HPDE6-E6E7 (cell line): ENCODE measurements at regions not wholly inside any gene's neighbourhood (a gene's known extent, or its start where the extent isn't known, plus 50 kb on each side); places are given as distances from the start of the nearest gene placed in this dataset.
"Not testable (repeated sequence)": the region's sequence is repeated elsewhere in the genome, so short reads cannot be mapped to it uniquely, and the experiment has no call there.

Source experiments
- DNase-seq: peaks from one replicate; pipeline ENCODE4 v3.0.0; 2011; ENCODE audit warnings: missing footprints; ENCODE audit errors: extremely low spot score

DNA sequence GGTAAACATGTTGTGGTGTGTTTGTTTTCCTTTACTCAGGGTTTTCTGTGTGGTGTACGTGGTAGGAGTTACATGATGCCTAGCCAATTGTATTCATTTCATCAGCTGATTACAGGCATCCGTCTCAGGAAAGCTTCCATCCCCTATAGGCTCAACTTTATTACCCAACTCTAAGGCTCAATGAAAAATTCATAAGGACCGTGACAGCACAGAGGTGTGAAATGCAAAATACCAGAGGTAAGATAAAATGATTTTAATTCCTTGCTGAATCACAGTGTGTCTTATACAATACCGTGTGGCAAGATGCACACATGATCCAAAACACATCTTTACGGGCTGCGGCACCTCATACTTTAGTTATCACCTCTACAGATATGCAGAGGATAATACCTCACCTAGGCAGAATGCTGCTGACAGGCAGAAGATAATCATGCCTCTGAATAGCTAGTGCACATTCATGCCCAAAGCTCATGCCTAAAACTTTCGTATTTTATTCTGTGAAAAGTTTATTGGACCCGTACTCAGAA, 87.2 kb upstream of the DIO2 start:
- DNase-seq = no peak

DNA sequence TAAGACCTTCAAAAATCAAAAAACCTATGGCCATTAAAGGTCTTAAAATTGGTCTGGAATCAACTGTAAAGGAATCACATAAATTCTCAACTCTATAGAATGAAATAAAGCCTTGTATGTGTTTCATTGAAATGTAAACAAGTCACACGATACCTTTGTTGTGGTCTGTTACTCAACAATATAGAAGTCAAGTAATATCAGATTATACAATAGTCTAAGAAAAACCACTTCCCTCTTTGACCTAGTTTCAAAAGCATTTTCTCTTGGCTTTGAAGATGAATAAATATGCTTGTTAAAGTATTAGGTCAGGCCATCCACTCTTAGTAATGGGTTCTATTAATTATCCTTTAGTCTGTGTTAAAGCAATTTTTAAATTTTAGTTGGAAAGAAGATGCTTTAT, 79.8 kb upstream of the DIO2 start:
- DNase-seq = no peak

DNA sequence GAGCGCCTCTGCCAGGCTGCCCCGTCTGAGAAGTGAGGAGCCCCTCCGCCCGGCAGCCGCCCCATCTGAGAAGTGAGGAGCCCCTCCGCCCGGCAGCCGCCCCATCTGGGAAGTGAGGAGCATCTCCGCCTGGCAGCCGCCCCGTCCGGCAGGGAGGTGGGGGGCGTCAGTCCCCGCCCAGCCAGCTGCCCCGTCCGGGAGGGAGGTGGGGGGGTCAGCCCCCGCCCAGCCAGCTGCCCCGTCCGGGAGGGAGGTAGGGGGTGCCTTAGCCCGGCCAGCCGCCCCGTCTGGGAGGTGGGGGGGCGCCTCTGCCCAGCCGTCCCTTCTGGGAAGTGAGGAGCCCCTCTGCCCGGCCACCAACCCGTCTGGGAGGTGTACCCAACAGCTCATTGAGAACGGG, 75.4 kb upstream of the DIO2 start:
- DNase-seq = not testable (repeated sequence)

DNA sequence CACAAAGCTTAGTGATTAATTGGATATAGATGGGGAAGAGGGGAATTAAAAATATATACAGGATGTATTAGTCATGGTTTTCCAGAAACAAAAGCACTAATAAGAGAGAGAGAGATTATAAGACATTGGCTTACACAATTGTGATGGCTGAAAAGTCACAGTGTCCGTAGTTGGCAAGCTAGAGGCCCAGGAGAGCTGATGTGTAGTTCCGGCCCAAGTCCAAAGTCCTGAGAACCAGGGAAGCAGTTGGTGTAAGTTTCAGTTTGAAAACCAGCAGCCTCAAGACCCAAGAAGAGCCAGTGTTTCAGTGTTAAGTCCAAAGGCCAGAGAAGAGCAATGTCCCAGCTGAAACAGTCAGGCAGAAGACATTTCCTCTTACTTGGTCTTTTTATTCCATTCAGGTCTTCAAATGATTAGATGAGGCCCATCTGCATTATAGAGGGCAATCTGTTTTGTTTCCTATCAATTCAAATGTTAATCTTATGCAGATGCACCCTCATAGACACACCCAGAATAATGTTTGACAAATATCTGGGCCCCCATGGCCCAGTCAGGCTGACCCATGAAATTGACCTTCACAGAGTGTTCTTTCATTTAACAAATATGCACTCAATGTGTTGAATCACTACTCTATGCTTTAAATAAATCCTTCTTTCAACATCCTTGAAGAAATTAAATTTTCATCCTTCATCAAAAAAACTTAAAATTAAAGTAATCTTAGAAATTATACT, 67.2 kb upstream of the DIO2 start:
- DNase-seq = no peak

DNA sequence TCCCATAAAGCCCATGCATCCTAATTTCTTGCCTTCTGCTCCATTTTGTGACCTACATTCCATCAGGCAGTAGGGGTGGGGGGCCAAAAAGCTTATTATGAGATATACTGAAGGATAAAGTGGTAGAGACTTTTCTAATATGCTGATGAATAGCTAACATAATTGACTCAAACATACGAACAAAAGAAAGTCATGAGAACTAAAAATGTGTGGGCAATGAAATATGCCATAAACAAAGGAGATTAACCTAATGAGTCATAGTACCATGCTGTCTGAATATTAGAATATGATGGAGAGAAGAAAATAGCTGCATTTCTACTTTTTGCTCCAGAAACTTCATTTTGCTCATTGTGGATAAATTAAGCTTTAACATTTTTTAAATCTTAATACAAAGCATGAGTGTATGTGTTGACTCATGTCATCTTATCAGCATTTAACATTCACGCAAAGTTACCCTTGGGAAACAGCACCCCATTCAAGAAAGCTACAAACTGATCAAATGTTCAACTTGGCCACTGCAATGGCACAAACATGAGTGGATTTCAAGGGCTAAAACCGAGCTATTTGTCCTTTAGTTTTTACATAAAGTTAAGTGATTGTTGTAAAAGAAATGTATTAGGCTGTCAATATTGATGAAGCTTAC, 64.0 kb upstream of the DIO2 start:
- no peak for DNase-seq

DNA sequence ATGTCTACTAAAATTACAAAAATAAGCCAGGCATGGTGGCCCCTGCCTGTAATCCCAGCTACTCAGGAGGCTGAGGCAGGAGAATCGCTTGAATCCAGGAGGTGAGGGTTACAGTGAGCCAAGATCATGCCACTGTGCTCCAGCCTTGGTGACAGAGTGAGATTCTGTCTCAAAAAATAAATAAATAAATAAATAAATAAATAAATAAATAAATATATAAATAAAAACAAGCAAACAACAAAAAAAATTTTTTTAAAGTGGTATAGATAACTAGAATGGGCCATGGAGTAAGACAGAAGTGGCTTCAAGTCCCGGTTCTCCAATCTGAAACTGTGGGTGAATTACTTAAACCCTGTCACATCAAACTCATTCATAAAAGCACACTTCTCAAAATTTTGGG, 63.0 kb upstream of the DIO2 start:
- not testable (repeated sequence) for DNase-seq

DNA sequence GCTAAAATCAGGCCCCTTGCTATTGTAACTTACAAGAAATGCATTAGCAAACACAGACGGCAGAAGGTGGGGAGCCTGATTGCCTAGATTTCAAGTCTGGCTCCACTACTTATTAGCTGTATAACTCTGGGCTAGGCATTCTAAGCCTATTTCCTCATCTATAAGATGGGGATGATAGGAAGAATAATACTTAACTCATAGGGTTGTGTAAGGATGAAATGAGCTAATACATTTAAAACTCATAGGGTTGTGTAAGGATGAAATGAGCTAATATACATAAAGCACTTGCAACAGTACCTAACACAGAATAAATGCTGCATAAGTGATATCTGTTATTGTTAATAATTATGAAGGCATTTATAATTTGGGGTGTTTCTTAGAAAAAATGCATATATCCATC, 60.1 kb upstream of the DIO2 start:
- DNase-seq = no peak

DNA sequence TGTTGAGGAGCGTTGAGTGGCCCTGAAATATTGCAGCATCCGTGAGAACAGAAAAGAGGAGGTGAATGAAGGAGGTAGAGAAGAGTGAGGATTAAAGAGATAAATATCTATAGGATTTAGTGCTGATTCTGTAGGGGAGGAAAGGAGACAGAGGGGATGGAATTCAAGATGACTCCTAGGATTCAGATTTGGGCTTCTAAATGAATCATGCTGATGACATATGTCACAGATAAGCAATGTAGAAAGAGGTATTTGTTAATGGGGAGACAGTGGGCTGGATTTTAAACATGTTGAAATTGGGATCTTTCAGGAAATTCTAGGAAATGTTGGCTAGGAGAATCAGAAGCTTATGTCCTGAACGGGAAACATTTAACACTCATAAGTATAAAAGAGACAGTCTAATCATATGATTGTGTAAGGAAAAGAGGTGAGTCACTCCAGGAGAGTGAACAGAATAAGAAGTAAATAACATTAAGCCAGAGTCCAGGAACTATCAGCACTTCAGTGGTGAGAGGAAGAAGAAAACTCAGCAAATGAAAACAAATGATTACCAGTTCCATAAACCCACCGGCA, 58.1 kb upstream of the DIO2 start:
- no peak for DNase-seq

DNA sequence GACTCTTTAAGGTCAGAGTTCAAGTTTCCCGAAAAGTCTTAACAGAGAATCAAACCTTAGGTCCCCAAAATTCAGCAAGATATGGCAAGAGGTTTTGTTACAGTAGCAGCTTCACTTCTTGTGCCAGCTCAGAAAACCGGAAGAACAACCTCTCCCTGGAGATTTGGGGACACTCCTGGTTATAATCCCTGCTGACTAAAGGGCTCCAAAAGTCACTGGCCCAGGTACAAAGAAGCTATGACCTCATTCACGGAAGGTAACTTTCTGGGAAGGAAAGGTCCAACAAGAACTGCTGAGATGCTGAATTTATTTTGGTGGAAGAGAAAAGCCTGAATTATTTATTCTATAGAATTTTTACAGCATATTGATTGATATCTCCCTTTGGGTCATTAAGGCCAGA, 55.6 kb upstream of the DIO2 start:
- no peak for DNase-seq

DNA sequence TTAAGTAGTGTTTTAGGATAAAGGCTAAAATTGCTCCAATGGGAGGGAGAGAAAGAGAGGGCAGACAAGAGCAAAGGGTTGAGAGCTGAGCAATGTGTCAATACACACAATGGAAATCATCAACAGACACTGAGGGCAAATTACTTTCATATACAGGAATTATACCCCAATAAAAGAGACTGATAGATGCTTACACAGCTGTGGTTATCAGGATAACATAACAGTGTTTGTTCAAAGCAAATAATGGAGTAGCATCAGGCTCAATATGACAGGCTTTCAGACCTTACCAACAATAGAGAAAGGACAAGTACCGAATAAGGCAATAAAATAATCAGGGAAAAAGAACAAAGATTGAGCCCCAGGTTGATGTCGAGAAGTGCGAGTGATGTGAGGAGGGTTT, 53.4 kb upstream of the DIO2 start:
- no peak for DNase-seq
